Fibroblast of lung (primary cell): ENCODE measurements at regions not wholly inside any gene's neighbourhood (a gene's known extent, or its start where the extent isn't known, plus 50 kb on each side); places are given as distances from the start of the nearest gene placed in this dataset.

ENCODE experiments used
- EZH2 ChIP-seq: IDR thresholded peaks from 2 replicates; pipeline ENCODE4 v1.5.1; 2012; ENCODE audit warnings: low read length, control low read depth, mild to moderate bottlenecking; ENCODE audit errors: missing control alignments
- TF ChIP-seq, protein P1 (sequence below), 2 donors: IDR thresholded peaks in 1 of 2; conservative IDR thresholded peaks in 1 of 2; 1 replicate in 1 of 2; 2 replicates in 1 of 2; pipeline ENCODE4 v1.5.1; 2011 to 2012; ENCODE audit warnings: low read length in 2 of 2, control low read depth in 1 of 2, inconsistent platforms in 1 of 2, low read depth in 1 of 2, mild to moderate bottlenecking in 1 of 2

DNA sequence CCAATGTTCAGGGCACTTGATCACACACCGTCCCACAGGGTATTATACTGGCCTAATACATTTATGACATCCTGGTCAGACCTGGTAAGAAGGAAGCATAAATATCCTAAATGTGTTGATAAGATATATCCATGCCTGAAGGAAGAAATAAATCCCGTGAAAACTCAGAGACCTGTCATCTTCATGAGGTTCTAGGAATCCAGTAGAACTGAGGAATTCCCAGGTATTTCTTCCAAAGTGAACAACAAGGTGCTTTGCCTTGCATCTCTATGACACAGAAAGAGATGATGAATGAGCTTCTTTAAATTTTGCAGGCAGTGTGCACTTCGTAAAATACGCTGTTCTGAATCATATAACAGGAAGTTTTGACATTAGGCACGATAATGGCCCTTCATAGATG, 78.1 kb upstream of the VGLL3 start:
- TF ChIP-seq, protein P1, sequence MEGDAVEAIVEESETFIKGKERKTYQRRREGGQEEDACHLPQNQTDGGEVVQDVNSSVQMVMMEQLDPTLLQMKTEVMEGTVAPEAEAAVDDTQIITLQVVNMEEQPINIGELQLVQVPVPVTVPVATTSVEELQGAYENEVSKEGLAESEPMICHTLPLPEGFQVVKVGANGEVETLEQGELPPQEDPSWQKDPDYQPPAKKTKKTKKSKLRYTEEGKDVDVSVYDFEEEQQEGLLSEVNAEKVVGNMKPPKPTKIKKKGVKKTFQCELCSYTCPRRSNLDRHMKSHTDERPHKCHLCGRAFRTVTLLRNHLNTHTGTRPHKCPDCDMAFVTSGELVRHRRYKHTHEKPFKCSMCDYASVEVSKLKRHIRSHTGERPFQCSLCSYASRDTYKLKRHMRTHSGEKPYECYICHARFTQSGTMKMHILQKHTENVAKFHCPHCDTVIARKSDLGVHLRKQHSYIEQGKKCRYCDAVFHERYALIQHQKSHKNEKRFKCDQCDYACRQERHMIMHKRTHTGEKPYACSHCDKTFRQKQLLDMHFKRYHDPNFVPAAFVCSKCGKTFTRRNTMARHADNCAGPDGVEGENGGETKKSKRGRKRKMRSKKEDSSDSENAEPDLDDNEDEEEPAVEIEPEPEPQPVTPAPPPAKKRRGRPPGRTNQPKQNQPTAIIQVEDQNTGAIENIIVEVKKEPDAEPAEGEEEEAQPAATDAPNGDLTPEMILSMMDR (conservative IDR thresholded peaks at IDR 0.05 in 1 of 2, IDR thresholded peaks at IDR 0.05 in 1 of 2; ENCODE audit: low read depth in 1 of 2, low read length in 2 of 2), result no peak
- TF ChIP-seq EZH2, result no peak
